ENCODE measurements at regions not wholly inside any gene's neighbourhood (a gene's known extent, or its start where the extent isn't known, plus 50 kb on each side); places are given as distances from the start of the nearest gene placed in this dataset.

GRCh38 chr9:73022353-73022752, 69.5 kb upstream of the ALDH1A1 start:
- TF ChIP-seq, protein P1, sequence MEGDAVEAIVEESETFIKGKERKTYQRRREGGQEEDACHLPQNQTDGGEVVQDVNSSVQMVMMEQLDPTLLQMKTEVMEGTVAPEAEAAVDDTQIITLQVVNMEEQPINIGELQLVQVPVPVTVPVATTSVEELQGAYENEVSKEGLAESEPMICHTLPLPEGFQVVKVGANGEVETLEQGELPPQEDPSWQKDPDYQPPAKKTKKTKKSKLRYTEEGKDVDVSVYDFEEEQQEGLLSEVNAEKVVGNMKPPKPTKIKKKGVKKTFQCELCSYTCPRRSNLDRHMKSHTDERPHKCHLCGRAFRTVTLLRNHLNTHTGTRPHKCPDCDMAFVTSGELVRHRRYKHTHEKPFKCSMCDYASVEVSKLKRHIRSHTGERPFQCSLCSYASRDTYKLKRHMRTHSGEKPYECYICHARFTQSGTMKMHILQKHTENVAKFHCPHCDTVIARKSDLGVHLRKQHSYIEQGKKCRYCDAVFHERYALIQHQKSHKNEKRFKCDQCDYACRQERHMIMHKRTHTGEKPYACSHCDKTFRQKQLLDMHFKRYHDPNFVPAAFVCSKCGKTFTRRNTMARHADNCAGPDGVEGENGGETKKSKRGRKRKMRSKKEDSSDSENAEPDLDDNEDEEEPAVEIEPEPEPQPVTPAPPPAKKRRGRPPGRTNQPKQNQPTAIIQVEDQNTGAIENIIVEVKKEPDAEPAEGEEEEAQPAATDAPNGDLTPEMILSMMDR (IDR thresholded peaks at IDR 0.05; ENCODE audit: insufficient read depth, low read length), result no peak
- TF ChIP-seq POLR2AphosphoS5 (IDR thresholded peaks at IDR 0.05; ENCODE audit: low read depth), result no peak
- TF ChIP-seq, protein P2, sequence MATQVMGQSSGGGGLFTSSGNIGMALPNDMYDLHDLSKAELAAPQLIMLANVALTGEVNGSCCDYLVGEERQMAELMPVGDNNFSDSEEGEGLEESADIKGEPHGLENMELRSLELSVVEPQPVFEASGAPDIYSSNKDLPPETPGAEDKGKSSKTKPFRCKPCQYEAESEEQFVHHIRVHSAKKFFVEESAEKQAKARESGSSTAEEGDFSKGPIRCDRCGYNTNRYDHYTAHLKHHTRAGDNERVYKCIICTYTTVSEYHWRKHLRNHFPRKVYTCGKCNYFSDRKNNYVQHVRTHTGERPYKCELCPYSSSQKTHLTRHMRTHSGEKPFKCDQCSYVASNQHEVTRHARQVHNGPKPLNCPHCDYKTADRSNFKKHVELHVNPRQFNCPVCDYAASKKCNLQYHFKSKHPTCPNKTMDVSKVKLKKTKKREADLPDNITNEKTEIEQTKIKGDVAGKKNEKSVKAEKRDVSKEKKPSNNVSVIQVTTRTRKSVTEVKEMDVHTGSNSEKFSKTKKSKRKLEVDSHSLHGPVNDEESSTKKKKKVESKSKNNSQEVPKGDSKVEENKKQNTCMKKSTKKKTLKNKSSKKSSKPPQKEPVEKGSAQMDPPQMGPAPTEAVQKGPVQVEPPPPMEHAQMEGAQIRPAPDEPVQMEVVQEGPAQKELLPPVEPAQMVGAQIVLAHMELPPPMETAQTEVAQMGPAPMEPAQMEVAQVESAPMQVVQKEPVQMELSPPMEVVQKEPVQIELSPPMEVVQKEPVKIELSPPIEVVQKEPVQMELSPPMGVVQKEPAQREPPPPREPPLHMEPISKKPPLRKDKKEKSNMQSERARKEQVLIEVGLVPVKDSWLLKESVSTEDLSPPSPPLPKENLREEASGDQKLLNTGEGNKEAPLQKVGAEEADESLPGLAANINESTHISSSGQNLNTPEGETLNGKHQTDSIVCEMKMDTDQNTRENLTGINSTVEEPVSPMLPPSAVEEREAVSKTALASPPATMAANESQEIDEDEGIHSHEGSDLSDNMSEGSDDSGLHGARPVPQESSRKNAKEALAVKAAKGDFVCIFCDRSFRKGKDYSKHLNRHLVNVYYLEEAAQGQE (IDR thresholded peaks at IDR 0.05; ENCODE audit: insufficient replicate concordance, low read depth), result no peak

Data from HL-60 (cell line).